Nephron (organoid): ENCODE measurements at regions not wholly inside any gene's neighbourhood (a gene's known extent, or its start where the extent isn't known, plus 50 kb on each side); places are given as distances from the start of the nearest gene placed in this dataset.
A peak's percentile ranks its signal among the peaks of the same experiment; 100 is the strongest.

Experiments used
- H3K27ac Mint-ChIP-seq, 3 experiments: 2 replicates each; pipeline ENCODE4 v1.8.0; 2020; ENCODE audit warnings: mixed read lengths in 3 of 3, mild to moderate bottlenecking in 2 of 3, moderate library complexity in 1 of 3
- H3K27me3 Mint-ChIP-seq: 2 replicates; pipeline ENCODE4 v1.8.0; 2021; ENCODE audit warnings: low read depth, mild to moderate bottlenecking, moderate library complexity, mixed read lengths
- H3K36me3 Mint-ChIP-seq: 2 replicates; pipeline ENCODE4 v1.8.0; 2020; ENCODE audit warnings: low read depth, mixed read lengths
- H3K4me1 Mint-ChIP-seq: 2 replicates; pipeline ENCODE4 v1.8.0; 2020; ENCODE audit warnings: mixed read lengths
- H3K4me3 Mint-ChIP-seq, 3 experiments: 2 replicates each; pipeline ENCODE4 v1.8.0; 2020; ENCODE audit warnings: mild to moderate bottlenecking in 3 of 3, mixed read lengths in 3 of 3, moderate library complexity in 2 of 3
- H3K9me3 Mint-ChIP-seq: 2 replicates; pipeline ENCODE4 v1.8.0; 2020; ENCODE audit warnings: mixed read lengths
- CTCF ChIP-seq, 3 experiments: fragments of 200-600 bp; sonication (generic); IDR thresholded peaks; one replicate each; pipeline ENCODE4 v1.5.0; 2021; ENCODE audit warnings: antibody characterized with exemption in 3 of 3; ENCODE audit not compliant: unreplicated experiment in 3 of 3

- no peak overlapping the region for H3K27ac Mint-ChIP-seq
- no peaks in the 10 kb centered on the region for H3K27me3 Mint-ChIP-seq
- H3K9me3 Mint-ChIP-seq, result no peaks in the 10 kb centered on the region
- no peaks in the 10 kb centered on the region for H3K36me3 Mint-ChIP-seq
- TF ChIP-seq CTCF (IDR thresholded peaks at IDR 0.05; ENCODE audit: unreplicated experiment in 3 of 3), result no peak
- H3K4me3 Mint-ChIP-seq, result no peak overlapping the region
- H3K4me1 Mint-ChIP-seq, result no peaks in the 10 kb centered on the region
Observed at GRCh38 chr1:82121421-82121820, 320.7 kb downstream of the ADGRL2 start.

DNA sequence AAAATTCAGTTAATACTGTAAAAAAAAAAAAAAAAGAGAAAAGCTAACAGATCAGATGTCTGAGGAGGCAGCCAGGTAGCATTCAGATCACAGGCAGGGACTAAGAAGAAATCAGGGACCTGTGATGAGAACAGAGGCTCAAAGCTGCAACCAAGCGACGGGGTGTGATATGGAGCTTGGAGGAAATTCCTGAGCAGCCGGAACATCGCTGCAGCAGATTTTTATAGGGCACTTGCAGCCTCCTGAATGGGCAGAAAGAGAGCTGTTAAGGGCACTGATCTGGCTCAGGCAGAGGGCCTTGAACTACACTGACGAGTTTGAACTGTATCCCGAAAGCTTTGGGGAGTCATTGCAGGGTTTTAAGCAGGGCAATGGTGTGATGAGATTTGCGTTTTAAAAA, 315.4 kb downstream of the ADGRL2 start:
- H3K36me3 Mint-ChIP-seq, result no peaks in the 10 kb centered on the region

DNA sequence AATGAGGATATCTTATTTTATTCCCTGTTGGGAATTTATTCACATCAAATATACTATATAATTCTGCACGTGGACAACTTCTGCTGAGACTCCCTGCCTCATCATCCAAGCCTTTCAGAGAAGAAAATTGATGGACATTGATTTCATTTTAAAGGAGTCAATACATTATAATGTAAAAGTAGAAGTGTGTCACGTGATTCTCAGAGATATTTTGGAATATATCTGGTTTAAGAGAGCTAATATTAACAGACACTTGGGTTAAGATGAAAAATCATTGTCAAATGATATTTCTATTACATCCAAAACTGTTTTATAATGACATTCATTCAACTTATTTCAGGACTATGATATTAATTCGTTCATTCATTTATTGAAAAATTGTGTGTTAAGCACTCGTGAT, 314.2 kb downstream of the ADGRL2 start:
- no peak overlapping the region for H3K4me3 Mint-ChIP-seq
- H3K36me3 Mint-ChIP-seq, result no peaks in the 10 kb centered on the region
- H3K27me3 Mint-ChIP-seq, result no peaks in the 10 kb centered on the region
- H3K4me1 Mint-ChIP-seq, result peaks cover 8% of the 10 kb centered on the region
- no peaks in the 10 kb centered on the region for H3K9me3 Mint-ChIP-seq
- no peak overlapping the region for H3K27ac Mint-ChIP-seq
- no peak for TF ChIP-seq CTCF (IDR thresholded peaks at IDR 0.05; ENCODE audit: unreplicated experiment in 3 of 3)

More for the DNA sequence above, 315.4 kb downstream of the ADGRL2 start:
- peaks cover 4% of the 10 kb centered on the region for H3K4me1 Mint-ChIP-seq
- H3K27me3 Mint-ChIP-seq, result no peaks in the 10 kb centered on the region
- TF ChIP-seq CTCF (IDR thresholded peaks at IDR 0.05; ENCODE audit: unreplicated experiment in 3 of 3), result no peak
- no peak overlapping the region for H3K4me3 Mint-ChIP-seq
- H3K27ac Mint-ChIP-seq, result no peak overlapping the region
- no peaks in the 10 kb centered on the region for H3K9me3 Mint-ChIP-seq

- Mint-ChIP-seq H3K27ac (peak overlapping the region; percentile 20 to 35 (median 32)), H3K9me3 (no peaks in the 10 kb centered on the region), H3K4me1 (peaks cover 8% of the 10 kb centered on the region), H3K27me3 (no peaks in the 10 kb centered on the region), H3K4me3 (no peak overlapping the region), H3K36me3 (no peaks in the 10 kb centered on the region)
- no peak for TF ChIP-seq CTCF (IDR thresholded peaks at IDR 0.05; ENCODE audit: unreplicated experiment in 3 of 3)
Observed at GRCh38 chr1:82110366-82111254, 309.9 kb downstream of the ADGRL2 start.

GRCh38 chr1:82108843-82109242, 308.1 kb downstream of the ADGRL2 start:
- no peak overlapping the region for H3K27ac Mint-ChIP-seq

More at GRCh38 chr1:82108843-82109242, 308.1 kb downstream of the ADGRL2 start:
- peaks cover 7% of the 10 kb centered on the region for H3K9me3 Mint-ChIP-seq
- H3K36me3 Mint-ChIP-seq, result peaks cover 5% of the 10 kb centered on the region
- no peaks in the 10 kb centered on the region for H3K27me3 Mint-ChIP-seq
- no peak for TF ChIP-seq CTCF (IDR thresholded peaks at IDR 0.05; ENCODE audit: unreplicated experiment in 3 of 3)
- H3K4me3 Mint-ChIP-seq, result no peak overlapping the region
- peaks cover 8% of the 10 kb centered on the region for H3K4me1 Mint-ChIP-seq
